ENCODE measurements at regions not wholly inside any gene's neighbourhood (a gene's known extent, or its start where the extent isn't known, plus 50 kb on each side); places are given as distances from the start of the nearest gene placed in this dataset.

GRCh38 chr1:95438218-95438948 lies 204.4 kb downstream of the RWDD3 start (continued):
- no peak for TF ChIP-seq ZNF16 (tag by site-specific recombination; IDR thresholded peaks at IDR 0.05; ENCODE audit: low read depth)
- TF ChIP-seq ZNF623 (tag by site-specific recombination; IDR thresholded peaks at IDR 0.05) = no peak
- TF ChIP-seq ZNF514 (tag by site-specific recombination; IDR thresholded peaks at IDR 0.05) = no peak
- no peak for TF ChIP-seq ZNF658 (tag by site-specific recombination; IDR thresholded peaks at IDR 0.05)
- no peak for TF ChIP-seq ZNF660 (tag by site-specific recombination; IDR thresholded peaks at IDR 0.05)
- no peak for TF ChIP-seq ZNF488 (tag by site-specific recombination; IDR thresholded peaks at IDR 0.05)

DNA sequence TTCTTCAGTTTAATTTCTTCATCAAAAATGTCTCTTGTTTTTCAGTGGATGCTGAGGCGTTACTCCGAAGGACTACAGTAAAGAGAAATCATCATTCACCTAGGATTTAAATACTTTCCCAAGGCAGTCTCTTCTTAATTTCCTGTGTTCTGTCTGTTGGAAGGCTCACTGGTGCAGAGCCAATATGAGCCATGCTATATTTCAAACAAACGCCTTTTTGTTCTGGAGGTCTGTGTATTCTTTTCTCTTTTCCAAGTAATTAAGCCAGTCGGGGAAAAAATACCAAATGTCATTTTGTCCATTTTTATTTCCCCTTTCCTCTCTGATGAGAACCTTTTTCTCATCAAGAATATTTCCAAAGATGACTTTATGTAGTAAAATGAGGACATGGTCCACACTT lies 206.5 kb downstream of the RWDD3 start:
- no peaks in the 10 kb centered on the region for H3K4me1 ChIP-seq (ENCODE audit: control insufficient read depth, insufficient read depth, low read length)
- H3K4me3 ChIP-seq (ENCODE audit: low read depth, low read length) = no peak overlapping the region
- no peak overlapping the region for H3K27ac ChIP-seq (ENCODE audit: extremely low read depth, low read depth, low read length)
- no peaks in the 10 kb centered on the region for H3K36me3 ChIP-seq (ENCODE audit: control insufficient read depth in 2 of 2, insufficient read depth in 1 of 2, low read length in 2 of 2)
- ChIA-PET CTCF (no interaction called here), POLR2A (no interaction called here)
- H3K9me3 ChIP-seq (ENCODE audit: control insufficient read depth, insufficient read depth, low read depth, low read length) = no peaks in the 10 kb centered on the region
- TF ChIP-seq, protein P1, sequence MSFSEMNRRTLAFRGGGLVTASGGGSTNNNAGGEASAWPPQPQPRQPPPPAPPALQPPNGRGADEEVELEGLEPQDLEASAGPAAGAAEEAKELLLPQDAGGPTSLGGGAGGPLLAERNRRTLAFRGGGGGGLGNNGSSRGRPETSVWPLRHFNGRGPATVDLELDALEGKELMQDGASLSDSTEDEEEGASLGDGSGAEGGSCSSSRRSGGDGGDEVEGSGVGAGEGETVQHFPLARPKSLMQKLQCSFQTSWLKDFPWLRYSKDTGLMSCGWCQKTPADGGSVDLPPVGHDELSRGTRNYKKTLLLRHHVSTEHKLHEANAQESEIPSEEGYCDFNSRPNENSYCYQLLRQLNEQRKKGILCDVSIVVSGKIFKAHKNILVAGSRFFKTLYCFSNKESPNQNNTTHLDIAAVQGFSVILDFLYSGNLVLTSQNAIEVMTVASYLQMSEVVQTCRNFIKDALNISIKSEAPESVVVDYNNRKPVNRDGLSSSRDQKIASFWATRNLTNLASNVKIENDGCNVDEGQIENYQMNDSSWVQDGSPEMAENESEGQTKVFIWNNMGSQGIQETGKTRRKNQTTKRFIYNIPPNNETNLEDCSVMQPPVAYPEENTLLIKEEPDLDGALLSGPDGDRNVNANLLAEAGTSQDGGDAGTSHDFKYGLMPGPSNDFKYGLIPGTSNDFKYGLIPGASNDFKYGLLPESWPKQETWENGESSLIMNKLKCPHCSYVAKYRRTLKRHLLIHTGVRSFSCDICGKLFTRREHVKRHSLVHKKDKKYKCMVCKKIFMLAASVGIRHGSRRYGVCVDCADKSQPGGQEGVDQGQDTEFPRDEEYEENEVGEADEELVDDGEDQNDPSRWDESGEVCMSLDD (tag by site-specific recombination; IDR thresholded peaks at IDR 0.05) = no peak
- no peak for TF ChIP-seq REST (tag by site-specific recombination; IDR thresholded peaks at IDR 0.05)
- TF ChIP-seq TSHZ1 (tag by site-specific recombination; IDR thresholded peaks at IDR 0.05; ENCODE audit: borderline replicate concordance) = no peak
- TF ChIP-seq KLF16 (tag by site-specific recombination; IDR thresholded peaks at IDR 0.05) = no peak
- TF ChIP-seq PRDM10 (tag by site-specific recombination; IDR thresholded peaks at IDR 0.05) = no peak
- TF ChIP-seq, protein P2, sequence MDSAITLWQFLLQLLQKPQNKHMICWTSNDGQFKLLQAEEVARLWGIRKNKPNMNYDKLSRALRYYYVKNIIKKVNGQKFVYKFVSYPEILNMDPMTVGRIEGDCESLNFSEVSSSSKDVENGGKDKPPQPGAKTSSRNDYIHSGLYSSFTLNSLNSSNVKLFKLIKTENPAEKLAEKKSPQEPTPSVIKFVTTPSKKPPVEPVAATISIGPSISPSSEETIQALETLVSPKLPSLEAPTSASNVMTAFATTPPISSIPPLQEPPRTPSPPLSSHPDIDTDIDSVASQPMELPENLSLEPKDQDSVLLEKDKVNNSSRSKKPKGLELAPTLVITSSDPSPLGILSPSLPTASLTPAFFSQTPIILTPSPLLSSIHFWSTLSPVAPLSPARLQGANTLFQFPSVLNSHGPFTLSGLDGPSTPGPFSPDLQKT (IDR thresholded peaks at IDR 0.05; ENCODE audit: borderline replicate concordance, low read depth, low read length) = no peak
- no peak for TF ChIP-seq ZNF174 (tag by site-specific recombination; IDR thresholded peaks at IDR 0.05)
- TF ChIP-seq SP2 (tag by site-specific recombination; IDR thresholded peaks at IDR 0.05) = no peak
- TF ChIP-seq PRDM4 (tag by site-specific recombination; IDR thresholded peaks at IDR 0.05) = no peak
- no peak for TF ChIP-seq ZNF488 (tag by site-specific recombination; IDR thresholded peaks at IDR 0.05)

All from HEK293 (cell line).